GM23338 (cell line): ENCODE measurements at regions not wholly inside any gene's neighbourhood (a gene's known extent, or its start where the extent isn't known, plus 50 kb on each side); places are given as distances from the start of the nearest gene placed in this dataset.

Experiments
- ATAC-seq: fragments of 200-7000 bp; cut with Tn5 transposase; 3 replicates; pipeline ENCODE4 v1.9.1; 2020
- DNase-seq: peaks from one replicate; pipeline ENCODE4 v3.0.0-alpha.2; 2015; ENCODE audit warnings: low spot score
- H2AFZ ChIP-seq: fragments of 200-600 bp; sonication (generic); 2 replicates; pipeline ENCODE4 v1.8.0; 2016; ENCODE audit warnings: antibody characterized with exemption, mild to moderate bottlenecking, moderate library complexity
- H3F3A ChIP-seq: fragments of 200-600 bp; sonication (generic); replicated peaks from 2 replicates; pipeline ENCODE4 v1.8.0; 2017; ENCODE audit warnings: antibody characterized with exemption, mixed run types, low read depth
- H3K27ac ChIP-seq: fragments of 200-600 bp; sonication (generic); 2 replicates; pipeline ENCODE4 v1.6.1; 2016; ENCODE audit warnings: low read depth
- H3K27me3 ChIP-seq: fragments of 200-600 bp; sonication (generic); 2 replicates; pipeline ENCODE4 v1.8.0; 2016; ENCODE audit warnings: mild to moderate bottlenecking, mixed run types, moderate library complexity; ENCODE audit not compliant: insufficient read depth
- H3K36me3 ChIP-seq: fragments of 200-600 bp; sonication (generic); 2 replicates; pipeline ENCODE4 v1.8.0; 2016; ENCODE audit warnings: mild to moderate bottlenecking; ENCODE audit not compliant: insufficient read depth
- H3K4me1 ChIP-seq: fragments of 200-600 bp; sonication (generic); 2 replicates; pipeline ENCODE4 v1.8.0; 2016; ENCODE audit warnings: mild to moderate bottlenecking, moderate library complexity; ENCODE audit not compliant: insufficient read depth
- H3K4me2 ChIP-seq: fragments of 200-600 bp; sonication (generic); 2 replicates; pipeline ENCODE4 v1.7.1; 2017; ENCODE audit warnings: mixed run types
- H3K4me3 ChIP-seq: fragments of 200-600 bp; sonication (generic); 2 replicates; pipeline ENCODE4 v1.6.1; 2016; ENCODE audit warnings: mixed run types
- H3K79me2 ChIP-seq: fragments of 200-600 bp; sonication (generic); replicated peaks from 2 replicates; pipeline ENCODE4 v1.8.0; 2017; ENCODE audit warnings: mild to moderate bottlenecking; ENCODE audit not compliant: insufficient read depth
- H3K9me2 ChIP-seq: fragments of 200-600 bp; sonication (generic); 2 replicates; pipeline ENCODE4 v1.8.0; 2017; ENCODE audit not compliant: insufficient read depth
- H4K20me1 ChIP-seq: fragments of 200-600 bp; sonication (generic); replicated peaks from 2 replicates; pipeline ENCODE4 v1.8.0; 2017; ENCODE audit warnings: mild to moderate bottlenecking; ENCODE audit not compliant: insufficient read depth
- H3K27ac Mint-ChIP-seq: 2 replicates; pipeline ENCODE4 v1.8.0; 2020; ENCODE audit warnings: inconsistent platforms, mild to moderate bottlenecking, moderate library complexity, mixed read lengths
- H3K27me3 Mint-ChIP-seq: 3 replicates; pipeline ENCODE4 v1.8.0; 2022; ENCODE audit warnings: low read depth, mild to moderate bottlenecking, moderate library complexity, mixed read lengths, inconsistent platforms; ENCODE audit not compliant: insufficient read depth, poor library complexity
- H3K36me3 Mint-ChIP-seq: 3 replicates; pipeline ENCODE4 v1.8.0; 2021; ENCODE audit warnings: low read depth, mild to moderate bottlenecking, inconsistent platforms, moderate library complexity, mixed read lengths
- H3K4me1 Mint-ChIP-seq: 3 replicates; pipeline ENCODE4 v1.8.0; 2020; ENCODE audit warnings: mild to moderate bottlenecking, inconsistent platforms, mixed read lengths
- H3K4me3 Mint-ChIP-seq: 3 replicates; pipeline ENCODE4 v1.8.0; 2021; ENCODE audit warnings: moderate library complexity, mild to moderate bottlenecking, inconsistent platforms, mixed read lengths
- H3K9me3 Mint-ChIP-seq: 3 replicates; pipeline ENCODE4 v1.8.0; 2020; ENCODE audit warnings: moderate library complexity, mild to moderate bottlenecking, inconsistent platforms, mixed read lengths
- CREB1 ChIP-seq: fragments of 250-450 bp; sonication (Bioruptor Pico); IDR thresholded peaks from 2 replicates; pipeline ENCODE4 v1.5.0; 2020; ENCODE audit warnings: low read depth, mild to moderate bottlenecking, moderate library complexity
- EZH2 ChIP-seq: fragments of 200-600 bp; sonication (generic); IDR thresholded peaks from one replicate; pipeline ENCODE4 v1.8.0; 2017; ENCODE audit warnings: antibody characterized with exemption, mild to moderate bottlenecking, low read depth; ENCODE audit not compliant: unreplicated experiment
- EZH2phosphoT487 ChIP-seq: fragments of 200-600 bp; sonication (generic); IDR thresholded peaks from one replicate; pipeline ENCODE4 v1.8.1; 2018; ENCODE audit warnings: antibody characterized with exemption; ENCODE audit not compliant: unreplicated experiment
- JUNB ChIP-seq: IDR thresholded peaks from one replicate; pipeline ENCODE4 v1.6.1; 2016; ENCODE audit warnings: antibody characterized with exemption; ENCODE audit not compliant: unreplicated experiment
- NANOG ChIP-seq: IDR thresholded peaks from 2 replicates; pipeline ENCODE4 v1.6.1; 2016; ENCODE audit warnings: antibody characterized with exemption, borderline replicate concordance
- POLR2AphosphoS5 ChIP-seq: IDR thresholded peaks from 2 replicates; pipeline ENCODE4 v1.6.1; 2016; ENCODE audit warnings: antibody characterized with exemption, low read depth
- STAT1 ChIP-seq: IDR thresholded peaks from one replicate; pipeline ENCODE4 v1.6.1; 2016; ENCODE audit warnings: antibody characterized with exemption; ENCODE audit not compliant: unreplicated experiment
- ZNF114 ChIP-seq: fragments of 250-450 bp; sonication (Bioruptor Pico); IDR thresholded peaks from 2 replicates; pipeline ENCODE4 v1.5.0; 2020; ENCODE audit warnings: mild to moderate bottlenecking, moderate library complexity
- ZNF331 ChIP-seq: fragments of 250-450 bp; sonication (Bioruptor Pico); IDR thresholded peaks from 2 replicates; pipeline ENCODE4 v1.5.0; 2020; ENCODE audit warnings: low read depth, mild to moderate bottlenecking, moderate library complexity
- TF ChIP-seq, protein P1 (sequence below), 2 experiments: fragments of 200-600 bp in 1 of 2; sonication (generic) in 1 of 2; conservative IDR thresholded peaks; 2 replicates each; pipeline versions ENCODE4 v1.5.1 to v1.6.1; 2016 to 2017; ENCODE audit warnings: antibody characterized with exemption in 2 of 2, low read depth in 2 of 2, mild to moderate bottlenecking in 2 of 2, moderate library complexity in 1 of 2
- TF ChIP-seq, protein P2 (sequence below): IDR thresholded peaks from 2 replicates; pipeline ENCODE4 v1.6.1; 2016; ENCODE audit warnings: antibody characterized with exemption
- TF ChIP-seq, protein P3 (sequence below): IDR thresholded peaks from one replicate; pipeline ENCODE4 v1.6.1; 2018; ENCODE audit warnings: antibody characterized with exemption; ENCODE audit not compliant: unreplicated experiment
- TF ChIP-seq, protein P4 (sequence below): fragments of 250-450 bp; sonication (Bioruptor Pico); IDR thresholded peaks from 2 replicates; pipeline ENCODE4 v1.5.0; 2020; ENCODE audit warnings: mild to moderate bottlenecking, moderate library complexity

DNA sequence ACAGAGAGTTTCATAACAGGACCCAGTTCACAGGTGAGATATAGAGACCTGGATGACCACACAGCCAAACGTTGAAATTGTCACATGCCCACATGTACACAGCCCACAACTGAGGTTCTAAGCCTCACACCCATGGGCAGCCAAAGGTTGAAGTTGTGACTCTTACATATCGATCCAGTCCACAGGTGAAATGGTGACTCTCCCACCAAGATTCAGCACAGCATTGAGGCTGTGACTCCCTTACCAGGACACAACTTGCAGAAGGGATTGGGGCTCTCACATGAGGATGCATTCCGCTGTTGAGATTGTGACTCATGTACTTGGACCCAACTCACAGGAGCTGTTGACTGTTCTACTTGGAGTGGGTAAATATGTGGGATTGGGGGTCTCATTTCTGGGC, 1836.4 kb downstream of the TP53TG3F start:
- H3K9me2 ChIP-seq: no peaks in the 10 kb centered on the region
- no peak overlapping the region for H2AFZ ChIP-seq
- no peaks in the 10 kb centered on the region for H3K4me1 ChIP-seq
- Mint-ChIP-seq H3K4me3 (no peak overlapping the region), H3K27ac (no peak overlapping the region), H3K27me3 (peaks cover 2% of the 10 kb centered on the region), H3K9me3 (peaks cover 97% of the 10 kb centered on the region), H3K36me3 (peaks cover 15% of the 10 kb centered on the region), H3K4me1 (no peaks in the 10 kb centered on the region)
- TF ChIP-seq, protein P1, sequence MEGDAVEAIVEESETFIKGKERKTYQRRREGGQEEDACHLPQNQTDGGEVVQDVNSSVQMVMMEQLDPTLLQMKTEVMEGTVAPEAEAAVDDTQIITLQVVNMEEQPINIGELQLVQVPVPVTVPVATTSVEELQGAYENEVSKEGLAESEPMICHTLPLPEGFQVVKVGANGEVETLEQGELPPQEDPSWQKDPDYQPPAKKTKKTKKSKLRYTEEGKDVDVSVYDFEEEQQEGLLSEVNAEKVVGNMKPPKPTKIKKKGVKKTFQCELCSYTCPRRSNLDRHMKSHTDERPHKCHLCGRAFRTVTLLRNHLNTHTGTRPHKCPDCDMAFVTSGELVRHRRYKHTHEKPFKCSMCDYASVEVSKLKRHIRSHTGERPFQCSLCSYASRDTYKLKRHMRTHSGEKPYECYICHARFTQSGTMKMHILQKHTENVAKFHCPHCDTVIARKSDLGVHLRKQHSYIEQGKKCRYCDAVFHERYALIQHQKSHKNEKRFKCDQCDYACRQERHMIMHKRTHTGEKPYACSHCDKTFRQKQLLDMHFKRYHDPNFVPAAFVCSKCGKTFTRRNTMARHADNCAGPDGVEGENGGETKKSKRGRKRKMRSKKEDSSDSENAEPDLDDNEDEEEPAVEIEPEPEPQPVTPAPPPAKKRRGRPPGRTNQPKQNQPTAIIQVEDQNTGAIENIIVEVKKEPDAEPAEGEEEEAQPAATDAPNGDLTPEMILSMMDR (conservative IDR thresholded peaks at IDR 0.05; ENCODE audit: low read depth in 2 of 2): no peak
- TF ChIP-seq CREB1 (CRISPR knock-in tag) (no peak), STAT1 (no peak), NANOG (no peak), EZH2phosphoT487 (no peak), EZH2 (no peak), ZNF331 (CRISPR knock-in tag) (no peak), ZNF114 (CRISPR knock-in tag) (no peak), POLR2AphosphoS5 (no peak), JUNB (no peak)
- TF ChIP-seq, protein P2, sequence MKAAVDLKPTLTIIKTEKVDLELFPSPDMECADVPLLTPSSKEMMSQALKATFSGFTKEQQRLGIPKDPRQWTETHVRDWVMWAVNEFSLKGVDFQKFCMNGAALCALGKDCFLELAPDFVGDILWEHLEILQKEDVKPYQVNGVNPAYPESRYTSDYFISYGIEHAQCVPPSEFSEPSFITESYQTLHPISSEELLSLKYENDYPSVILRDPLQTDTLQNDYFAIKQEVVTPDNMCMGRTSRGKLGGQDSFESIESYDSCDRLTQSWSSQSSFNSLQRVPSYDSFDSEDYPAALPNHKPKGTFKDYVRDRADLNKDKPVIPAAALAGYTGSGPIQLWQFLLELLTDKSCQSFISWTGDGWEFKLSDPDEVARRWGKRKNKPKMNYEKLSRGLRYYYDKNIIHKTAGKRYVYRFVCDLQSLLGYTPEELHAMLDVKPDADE: no peak
- TF ChIP-seq, protein P3, sequence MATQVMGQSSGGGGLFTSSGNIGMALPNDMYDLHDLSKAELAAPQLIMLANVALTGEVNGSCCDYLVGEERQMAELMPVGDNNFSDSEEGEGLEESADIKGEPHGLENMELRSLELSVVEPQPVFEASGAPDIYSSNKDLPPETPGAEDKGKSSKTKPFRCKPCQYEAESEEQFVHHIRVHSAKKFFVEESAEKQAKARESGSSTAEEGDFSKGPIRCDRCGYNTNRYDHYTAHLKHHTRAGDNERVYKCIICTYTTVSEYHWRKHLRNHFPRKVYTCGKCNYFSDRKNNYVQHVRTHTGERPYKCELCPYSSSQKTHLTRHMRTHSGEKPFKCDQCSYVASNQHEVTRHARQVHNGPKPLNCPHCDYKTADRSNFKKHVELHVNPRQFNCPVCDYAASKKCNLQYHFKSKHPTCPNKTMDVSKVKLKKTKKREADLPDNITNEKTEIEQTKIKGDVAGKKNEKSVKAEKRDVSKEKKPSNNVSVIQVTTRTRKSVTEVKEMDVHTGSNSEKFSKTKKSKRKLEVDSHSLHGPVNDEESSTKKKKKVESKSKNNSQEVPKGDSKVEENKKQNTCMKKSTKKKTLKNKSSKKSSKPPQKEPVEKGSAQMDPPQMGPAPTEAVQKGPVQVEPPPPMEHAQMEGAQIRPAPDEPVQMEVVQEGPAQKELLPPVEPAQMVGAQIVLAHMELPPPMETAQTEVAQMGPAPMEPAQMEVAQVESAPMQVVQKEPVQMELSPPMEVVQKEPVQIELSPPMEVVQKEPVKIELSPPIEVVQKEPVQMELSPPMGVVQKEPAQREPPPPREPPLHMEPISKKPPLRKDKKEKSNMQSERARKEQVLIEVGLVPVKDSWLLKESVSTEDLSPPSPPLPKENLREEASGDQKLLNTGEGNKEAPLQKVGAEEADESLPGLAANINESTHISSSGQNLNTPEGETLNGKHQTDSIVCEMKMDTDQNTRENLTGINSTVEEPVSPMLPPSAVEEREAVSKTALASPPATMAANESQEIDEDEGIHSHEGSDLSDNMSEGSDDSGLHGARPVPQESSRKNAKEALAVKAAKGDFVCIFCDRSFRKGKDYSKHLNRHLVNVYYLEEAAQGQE: no peak
- TF ChIP-seq, protein P4, sequence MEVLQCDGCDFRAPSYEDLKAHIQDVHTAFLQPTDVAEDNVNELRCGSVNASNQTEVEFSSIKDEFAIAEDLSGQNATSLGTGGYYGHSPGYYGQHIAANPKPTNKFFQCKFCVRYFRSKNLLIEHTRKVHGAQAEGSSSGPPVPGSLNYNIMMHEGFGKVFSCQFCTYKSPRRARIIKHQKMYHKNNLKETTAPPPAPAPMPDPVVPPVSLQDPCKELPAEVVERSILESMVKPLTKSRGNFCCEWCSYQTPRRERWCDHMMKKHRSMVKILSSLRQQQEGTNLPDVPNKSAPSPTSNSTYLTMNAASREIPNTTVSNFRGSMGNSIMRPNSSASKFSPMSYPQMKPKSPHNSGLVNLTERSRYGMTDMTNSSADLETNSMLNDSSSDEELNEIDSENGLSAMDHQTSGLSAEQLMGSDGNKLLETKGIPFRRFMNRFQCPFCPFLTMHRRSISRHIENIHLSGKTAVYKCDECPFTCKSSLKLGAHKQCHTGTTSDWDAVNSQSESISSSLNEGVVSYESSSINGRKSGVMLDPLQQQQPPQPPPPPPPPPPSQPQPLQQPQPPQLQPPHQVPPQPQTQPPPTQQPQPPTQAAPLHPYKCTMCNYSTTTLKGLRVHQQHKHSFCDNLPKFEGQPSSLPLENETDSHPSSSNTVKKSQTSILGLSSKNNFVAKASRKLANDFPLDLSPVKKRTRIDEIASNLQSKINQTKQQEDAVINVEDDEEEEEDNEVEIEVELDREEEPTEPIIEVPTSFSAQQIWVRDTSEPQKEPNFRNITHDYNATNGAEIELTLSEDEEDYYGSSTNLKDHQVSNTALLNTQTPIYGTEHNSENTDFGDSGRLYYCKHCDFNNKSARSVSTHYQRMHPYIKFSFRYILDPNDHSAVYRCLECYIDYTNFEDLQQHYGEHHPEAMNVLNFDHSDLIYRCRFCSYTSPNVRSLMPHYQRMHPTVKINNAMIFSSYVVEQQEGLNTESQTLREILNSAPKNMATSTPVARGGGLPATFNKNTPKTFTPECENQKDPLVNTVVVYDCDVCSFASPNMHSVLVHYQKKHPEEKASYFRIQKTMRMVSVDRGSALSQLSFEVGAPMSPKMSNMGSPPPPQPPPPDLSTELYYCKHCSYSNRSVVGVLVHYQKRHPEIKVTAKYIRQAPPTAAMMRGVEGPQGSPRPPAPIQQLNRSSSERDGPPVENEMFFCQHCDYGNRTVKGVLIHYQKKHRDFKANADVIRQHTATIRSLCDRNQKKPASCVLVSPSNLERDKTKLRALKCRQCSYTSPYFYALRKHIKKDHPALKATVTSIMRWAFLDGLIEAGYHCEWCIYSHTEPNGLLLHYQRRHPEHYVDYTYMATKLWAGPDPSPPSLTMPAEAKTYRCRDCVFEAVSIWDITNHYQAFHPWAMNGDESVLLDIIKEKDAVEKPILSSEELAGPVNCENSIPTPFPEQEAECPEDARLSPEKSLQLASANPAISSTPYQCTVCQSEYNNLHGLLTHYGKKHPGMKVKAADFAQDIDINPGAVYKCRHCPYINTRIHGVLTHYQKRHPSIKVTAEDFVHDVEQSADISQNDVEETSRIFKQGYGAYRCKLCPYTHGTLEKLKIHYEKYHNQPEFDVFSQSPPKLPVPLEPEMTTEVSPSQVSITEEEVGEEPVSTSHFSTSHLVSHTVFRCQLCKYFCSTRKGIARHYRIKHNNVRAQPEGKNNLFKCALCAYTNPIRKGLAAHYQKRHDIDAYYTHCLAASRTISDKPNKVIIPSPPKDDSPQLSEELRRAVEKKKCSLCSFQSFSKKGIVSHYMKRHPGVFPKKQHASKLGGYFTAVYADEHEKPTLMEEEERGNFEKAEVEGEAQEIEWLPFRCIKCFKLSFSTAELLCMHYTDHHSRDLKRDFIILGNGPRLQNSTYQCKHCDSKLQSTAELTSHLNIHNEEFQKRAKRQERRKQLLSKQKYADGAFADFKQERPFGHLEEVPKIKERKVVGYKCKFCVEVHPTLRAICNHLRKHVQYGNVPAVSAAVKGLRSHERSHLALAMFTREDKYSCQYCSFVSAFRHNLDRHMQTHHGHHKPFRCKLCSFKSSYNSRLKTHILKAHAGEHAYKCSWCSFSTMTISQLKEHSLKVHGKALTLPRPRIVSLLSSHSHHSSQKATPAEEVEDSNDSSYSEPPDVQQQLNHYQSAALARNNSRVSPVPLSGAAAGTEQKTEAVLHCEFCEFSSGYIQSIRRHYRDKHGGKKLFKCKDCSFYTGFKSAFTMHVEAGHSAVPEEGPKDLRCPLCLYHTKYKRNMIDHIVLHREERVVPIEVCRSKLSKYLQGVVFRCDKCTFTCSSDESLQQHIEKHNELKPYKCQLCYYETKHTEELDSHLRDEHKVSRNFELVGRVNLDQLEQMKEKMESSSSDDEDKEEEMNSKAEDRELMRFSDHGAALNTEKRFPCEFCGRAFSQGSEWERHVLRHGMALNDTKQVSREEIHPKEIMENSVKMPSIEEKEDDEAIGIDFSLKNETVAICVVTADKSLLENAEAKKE (CRISPR knock-in tag): no peak
- no peaks in the 10 kb centered on the region for H3K27me3 ChIP-seq
- no peaks in the 10 kb centered on the region for H4K20me1 ChIP-seq
- H3K4me3 ChIP-seq: no peak overlapping the region
- H3F3A ChIP-seq: no peaks in the 10 kb centered on the region
- H3K36me3 ChIP-seq: no peaks in the 10 kb centered on the region
- ATAC-seq: no peak
- H3K27ac ChIP-seq: no peak overlapping the region
- no peak overlapping the region for H3K4me2 ChIP-seq
- H3K79me2 ChIP-seq: no peaks in the 10 kb centered on the region
- no peak for DNase-seq
